ENCODE measurements at regions not wholly inside any gene's neighbourhood (a gene's known extent, or its start where the extent isn't known, plus 50 kb on each side); places are given as distances from the start of the nearest gene placed in this dataset.

GRCh38 chr5:33309536-33310345 is 131.0 kb upstream of the TARS1 start:
- Histone ChIP-seq H3K4me1 (ENCODE audit: control insufficient read depth in 4 of 4, insufficient read depth in 4 of 4, low read length in 3 of 4) (peaks cover 0 to 13% (median 5%) of the 10 kb centered on the region in 4 donors), H3K9ac (ENCODE audit: low read depth in 1 of 2, low read length in 2 of 2) (no peak overlapping the region), H3K27ac (ENCODE audit: low read depth in 1 of 2, low read length in 2 of 2) (no peak overlapping the region), H3K36me3 (ENCODE audit: control insufficient read depth in 4 of 4, insufficient read depth in 3 of 4, low read depth in 1 of 4, low read length in 3 of 4) (no peaks in the 10 kb centered on the region), H3K9me3 (ENCODE audit: control insufficient read depth in 4 of 4, low read length in 3 of 4) (no peaks in the 10 kb centered on the region), H3K4me3 (ENCODE audit: low read depth in 1 of 3, low read length in 3 of 3) (no peak overlapping the region), H3K27me3 (ENCODE audit: control insufficient read depth in 4 of 4, insufficient read depth in 4 of 4, low read length in 3 of 4) (no peaks in the 10 kb centered on the region)
- no peak for TF ChIP-seq SP1 (IDR thresholded peaks at IDR 0.05)
- 55% methylated on average over 3 of the region's 3 CpGs for WGBS
- DNase-seq (ENCODE audit: low spot score): no peak

- Histone ChIP-seq H3K4me3 (ENCODE audit: low read depth in 1 of 3, low read length in 3 of 3) (no peak overlapping the region), H3K36me3 (ENCODE audit: control insufficient read depth in 4 of 4, insufficient read depth in 3 of 4, low read depth in 1 of 4, low read length in 3 of 4) (no peaks in the 10 kb centered on the region), H3K27ac (ENCODE audit: low read depth in 1 of 2, low read length in 2 of 2) (no peak overlapping the region), H3K9ac (ENCODE audit: low read depth in 1 of 2, low read length in 2 of 2) (no peak overlapping the region), H3K27me3 (ENCODE audit: control insufficient read depth in 4 of 4, insufficient read depth in 4 of 4, low read length in 3 of 4) (no peaks in the 10 kb centered on the region), H3K9me3 (ENCODE audit: control insufficient read depth in 4 of 4, low read length in 3 of 4) (no peaks in the 10 kb centered on the region), H3K4me1 (ENCODE audit: control insufficient read depth in 4 of 4, insufficient read depth in 4 of 4, low read length in 3 of 4) (peaks cover 0 to 13% (median 5%) of the 10 kb centered on the region in 4 donors)
- no peak for DNase-seq (ENCODE audit: low spot score)
- TF ChIP-seq HNF4A (conservative IDR thresholded peaks at IDR 0.05): no peak
- no peak for TF ChIP-seq NR2F2 (IDR thresholded peaks at IDR 0.05)
- no peak for TF ChIP-seq YY1 (IDR thresholded peaks at IDR 0.05)
- TF ChIP-seq FOXA1 (IDR thresholded peaks at IDR 0.05): no peak
- no peak for TF ChIP-seq RAD21 (IDR thresholded peaks at IDR 0.05)
- no peak for TF ChIP-seq SP1 (IDR thresholded peaks at IDR 0.05)
- no peak for TF ChIP-seq TAF1 (conservative IDR thresholded peaks at IDR 0.05)
- no peak for TF ChIP-seq REST (IDR thresholded peaks at IDR 0.05)
- no peak for TF ChIP-seq MAX (IDR thresholded peaks at IDR 0.05)
- TF ChIP-seq GABPA (IDR thresholded peaks at IDR 0.05 in 1 of 2, conservative IDR thresholded peaks at IDR 0.05 in 1 of 2): no peak
- no peak for TF ChIP-seq ATF3 (IDR thresholded peaks at IDR 0.05)
- TF ChIP-seq CTCF (IDR thresholded peaks at IDR 0.05; ENCODE audit: low read depth, low read length, missing input control): no peak
- no peak for TF ChIP-seq FOXA2 (IDR thresholded peaks at IDR 0.05)
- no peak for TF ChIP-seq RXRA (IDR thresholded peaks at IDR 0.05)
- no peak for TF ChIP-seq JUND (IDR thresholded peaks at IDR 0.05)
- no peak for TF ChIP-seq EGR1 (IDR thresholded peaks at IDR 0.05; ENCODE audit: low read depth in 2 of 2)
- no peak for TF ChIP-seq ZBTB33 (IDR thresholded peaks at IDR 0.05)
- no peak for TF ChIP-seq HNF4G (IDR thresholded peaks at IDR 0.05)
- WGBS: 95% methylated on average over 2 of the region's 2 CpGs
Measured at GRCh38 chr5:33310451-33310850, 130.3 kb upstream of the TARS1 start.
